ENCODE measurements at regions not wholly inside any gene's neighbourhood (a gene's known extent, or its start where the extent isn't known, plus 50 kb on each side); places are given as distances from the start of the nearest gene placed in this dataset.

DNA sequence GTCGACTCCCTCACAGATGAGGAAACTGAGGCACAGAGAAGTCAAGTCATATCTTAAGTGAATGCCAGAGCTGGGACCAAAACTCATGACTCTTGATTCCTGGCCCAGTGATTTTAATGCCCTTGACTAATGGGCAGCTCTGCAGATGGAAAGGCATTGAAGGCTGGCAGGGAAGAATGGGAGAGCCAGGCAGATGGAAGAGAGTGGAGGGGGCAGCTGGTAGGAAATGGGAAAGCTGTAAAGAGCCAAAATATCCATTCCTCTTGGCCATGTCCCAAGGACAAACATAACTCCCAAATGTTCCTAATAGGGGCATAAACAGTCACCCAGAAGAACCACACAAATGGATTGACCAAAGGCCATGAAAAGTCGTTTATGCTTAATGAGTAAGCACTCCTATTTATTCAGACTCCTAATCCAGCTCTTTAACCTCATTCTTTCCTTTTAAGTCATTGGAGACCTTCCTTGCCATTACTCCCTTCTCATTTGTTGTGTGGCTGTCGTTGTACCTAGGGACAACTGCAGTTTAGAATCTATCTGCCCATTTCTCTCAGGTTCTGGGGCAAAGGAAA is 330.5 kb upstream of the ROPN1 start:
- TF ChIP-seq, protein P1, sequence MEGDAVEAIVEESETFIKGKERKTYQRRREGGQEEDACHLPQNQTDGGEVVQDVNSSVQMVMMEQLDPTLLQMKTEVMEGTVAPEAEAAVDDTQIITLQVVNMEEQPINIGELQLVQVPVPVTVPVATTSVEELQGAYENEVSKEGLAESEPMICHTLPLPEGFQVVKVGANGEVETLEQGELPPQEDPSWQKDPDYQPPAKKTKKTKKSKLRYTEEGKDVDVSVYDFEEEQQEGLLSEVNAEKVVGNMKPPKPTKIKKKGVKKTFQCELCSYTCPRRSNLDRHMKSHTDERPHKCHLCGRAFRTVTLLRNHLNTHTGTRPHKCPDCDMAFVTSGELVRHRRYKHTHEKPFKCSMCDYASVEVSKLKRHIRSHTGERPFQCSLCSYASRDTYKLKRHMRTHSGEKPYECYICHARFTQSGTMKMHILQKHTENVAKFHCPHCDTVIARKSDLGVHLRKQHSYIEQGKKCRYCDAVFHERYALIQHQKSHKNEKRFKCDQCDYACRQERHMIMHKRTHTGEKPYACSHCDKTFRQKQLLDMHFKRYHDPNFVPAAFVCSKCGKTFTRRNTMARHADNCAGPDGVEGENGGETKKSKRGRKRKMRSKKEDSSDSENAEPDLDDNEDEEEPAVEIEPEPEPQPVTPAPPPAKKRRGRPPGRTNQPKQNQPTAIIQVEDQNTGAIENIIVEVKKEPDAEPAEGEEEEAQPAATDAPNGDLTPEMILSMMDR (IDR thresholded peaks at IDR 0.05; ENCODE audit: low read depth, low read length): no peak
- no peak for DNase-seq (ENCODE audit: extremely low read depth, low read depth)

DNA sequence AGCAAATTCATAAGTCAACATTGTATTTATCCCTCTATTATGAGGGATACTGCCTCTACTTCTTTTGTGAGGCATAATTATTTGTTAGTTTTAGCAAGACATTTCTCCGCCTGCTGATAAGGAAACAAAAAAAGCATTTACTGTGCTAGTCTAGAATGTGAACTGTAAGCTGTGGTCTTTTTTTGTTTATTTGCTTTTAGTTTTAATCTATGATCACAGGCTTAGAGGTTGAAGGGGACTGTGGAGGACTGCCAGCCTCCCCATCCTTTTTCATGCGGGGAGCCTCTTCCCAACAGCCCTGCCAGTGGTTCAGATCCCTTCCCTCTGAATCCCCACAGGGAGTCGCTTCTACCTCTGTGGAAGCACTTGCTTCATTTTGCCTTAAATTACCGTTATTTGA is 331.0 kb upstream of the ROPN1 start:
- no peak for DNase-seq (ENCODE audit: extremely low read depth, low read depth)
- TF ChIP-seq, protein P1 (IDR thresholded peaks at IDR 0.05; ENCODE audit: low read depth, low read length): no peak

DNA sequence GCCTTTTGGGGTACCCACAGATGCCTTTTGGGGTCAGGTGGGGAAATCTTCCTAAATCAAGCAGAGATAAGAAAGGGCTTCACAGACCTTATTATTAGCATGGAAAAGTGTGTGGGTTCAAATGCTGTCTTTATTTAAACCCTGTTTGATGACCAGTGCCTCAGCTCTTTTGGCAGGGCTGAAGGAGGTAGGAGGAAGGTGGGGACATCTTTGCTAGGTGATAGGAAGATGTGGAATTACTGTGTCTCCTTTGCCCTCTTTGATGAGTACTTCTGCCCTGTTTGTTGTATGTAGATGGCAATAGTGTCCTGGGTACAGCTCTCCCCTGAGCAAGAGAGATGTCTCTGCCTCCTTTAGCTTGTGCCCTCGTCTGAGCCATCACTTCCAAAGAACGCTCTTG is 333.3 kb upstream of the ROPN1 start:
- TF ChIP-seq, protein P1 (IDR thresholded peaks at IDR 0.05; ENCODE audit: low read depth, low read length): no peak
- no peak for DNase-seq (ENCODE audit: extremely low read depth, low read depth)

DNA sequence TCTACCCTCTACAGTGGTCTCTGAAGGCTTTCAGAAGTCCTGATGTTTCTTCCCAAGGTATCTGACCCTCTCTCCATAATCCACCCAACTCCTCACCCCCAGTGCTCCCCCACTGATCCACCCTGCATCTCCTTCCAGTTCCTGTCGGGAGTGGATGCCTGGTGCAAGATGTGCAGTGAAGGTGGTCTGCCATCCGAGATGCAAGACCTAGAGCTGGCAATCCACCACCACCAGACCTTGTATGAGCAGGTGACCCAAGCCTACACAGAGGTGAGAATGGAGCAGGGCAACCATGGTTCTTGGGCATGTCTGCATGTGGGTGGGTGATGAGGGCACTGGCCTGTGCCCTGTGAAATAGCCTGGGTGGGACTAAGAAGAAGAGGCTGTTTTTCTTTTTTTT is 337.8 kb upstream of the ROPN1 start:
- TF ChIP-seq, protein P1 (IDR thresholded peaks at IDR 0.05; ENCODE audit: low read depth, low read length): no peak
- no peak for DNase-seq (ENCODE audit: extremely low read depth, low read depth)

DNA sequence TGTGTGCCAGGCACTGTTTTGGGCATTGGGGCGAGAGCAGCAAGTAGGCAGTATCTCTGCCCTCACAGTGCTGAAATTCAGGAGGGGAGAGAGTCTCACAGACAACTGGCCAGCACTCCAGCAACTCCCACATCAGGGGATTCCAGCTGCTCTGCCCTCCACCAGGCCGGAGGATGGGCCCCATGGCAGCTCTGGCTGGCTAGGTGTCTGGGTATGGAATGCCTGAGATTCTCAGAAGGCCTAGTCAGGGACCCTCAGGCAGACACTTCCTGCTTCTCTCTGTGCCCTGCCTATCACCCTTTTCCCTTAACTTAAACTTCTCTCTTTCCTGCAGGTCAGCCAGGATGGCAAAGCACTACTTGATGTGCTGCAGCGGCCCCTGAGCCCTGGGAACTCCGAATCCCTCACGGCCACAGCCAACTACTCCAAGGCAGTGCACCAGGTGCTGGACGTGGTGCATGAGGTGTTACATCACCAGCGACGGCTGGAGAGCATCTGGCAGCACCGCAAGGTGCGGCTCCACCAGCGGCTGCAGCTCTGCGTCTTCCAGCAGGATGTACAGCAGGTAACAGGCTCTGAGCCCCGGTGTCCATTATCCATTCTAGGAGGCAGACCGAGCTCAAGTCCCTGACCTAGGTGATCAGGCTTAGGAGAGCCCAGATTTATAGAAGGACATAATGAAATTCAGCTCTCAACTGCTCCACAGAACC is 342.2 kb upstream of the ROPN1 start:
- no peak for DNase-seq (ENCODE audit: extremely low read depth, low read depth)
- TF ChIP-seq, protein P1 (IDR thresholded peaks at IDR 0.05; ENCODE audit: low read depth, low read length): no peak

DNA sequence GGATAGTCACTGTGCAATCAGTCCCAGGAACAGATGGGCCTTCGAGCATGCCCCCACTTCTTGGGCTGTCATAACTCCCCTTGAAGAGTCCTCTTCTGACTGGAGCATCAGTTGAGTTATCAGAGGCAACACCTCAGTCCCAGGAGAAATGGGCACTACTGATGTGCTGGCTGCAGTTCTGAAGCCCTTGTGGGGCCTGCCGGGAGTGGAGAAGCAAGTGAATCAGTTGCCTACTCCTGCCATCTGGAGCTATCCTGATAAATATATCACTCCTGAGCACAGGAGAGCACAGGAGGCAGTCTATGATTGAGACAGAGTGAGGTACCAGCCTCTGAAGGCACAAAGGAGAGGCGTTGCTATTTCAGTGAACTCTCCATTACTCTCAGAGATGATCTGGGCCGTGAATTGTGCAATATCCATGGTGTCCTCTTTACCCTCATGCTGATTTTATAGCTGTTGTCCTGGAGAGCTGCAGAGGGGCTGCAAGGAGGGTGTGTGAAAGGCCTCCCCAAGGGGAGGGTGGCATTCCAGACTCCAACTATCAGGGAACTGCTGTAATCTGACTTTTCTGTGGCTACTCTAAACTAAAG is 344.2 kb upstream of the ROPN1 start:
- TF ChIP-seq, protein P1 (IDR thresholded peaks at IDR 0.05; ENCODE audit: low read depth, low read length): no peak
- DNase-seq (ENCODE audit: extremely low read depth, low read depth): no peak

DNA sequence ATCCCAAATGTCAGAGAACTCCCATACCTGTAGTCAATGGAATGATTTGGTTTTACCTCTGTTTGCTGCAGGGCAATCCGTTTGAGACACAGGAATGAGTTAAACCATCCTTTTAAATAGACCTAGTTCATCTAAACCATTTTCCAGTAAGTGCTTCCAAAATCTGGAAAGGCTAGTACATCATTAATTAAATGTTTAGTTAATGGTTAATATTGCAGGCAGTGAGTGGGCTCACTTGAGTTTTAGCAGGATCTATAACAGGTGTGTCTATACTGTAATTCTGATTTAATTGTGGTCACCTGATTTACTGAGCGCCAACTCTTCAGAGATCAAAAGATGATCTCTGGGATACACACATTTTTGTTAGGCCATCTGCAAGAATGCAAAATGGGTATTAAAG is 353.9 kb upstream of the ROPN1 start:
- DNase-seq (ENCODE audit: extremely low read depth, low read depth): no peak
- TF ChIP-seq, protein P1 (IDR thresholded peaks at IDR 0.05; ENCODE audit: low read depth, low read length): no peak
